Stimulated activated CD8-positive, alpha-beta memory T cell treated with anti-CD3 and anti-CD28 coated beads, Interleukin-12 subunit alpha, Interleukin-12 subunit beta, amount 100 ng/mL, for 24 hours (primary cell): ENCODE measurements at regions not wholly inside any gene's neighbourhood (a gene's known extent, or its start where the extent isn't known, plus 50 kb on each side); places are given as distances from the start of the nearest gene placed in this dataset.

Experiments used
- DNase-seq: peaks from one replicate; pipeline ENCODE4 v3.0.0-alpha.2; 2020; ENCODE audit errors: extremely low read depth

DNA sequence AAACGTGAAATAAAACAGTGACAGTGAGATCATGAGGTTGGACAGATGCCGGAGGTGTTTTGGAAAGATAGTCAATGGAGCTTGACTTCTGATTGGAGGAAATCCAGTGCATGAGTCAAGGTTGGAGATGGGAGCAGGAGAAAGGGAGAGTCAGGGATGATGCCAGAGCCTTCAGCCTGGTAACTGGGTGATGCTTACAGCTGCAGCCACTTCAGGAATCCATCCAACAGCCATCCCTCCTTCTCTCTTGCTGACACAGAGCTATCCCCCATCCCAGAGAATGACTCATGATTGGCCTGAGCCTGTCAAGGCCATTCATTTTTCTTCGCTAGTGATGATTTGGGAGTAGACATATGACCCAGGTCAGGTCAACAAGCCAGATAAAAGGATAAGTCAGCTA, 112.8 kb downstream of the SAMD5 start:
- DNase-seq = no peak

DNA sequence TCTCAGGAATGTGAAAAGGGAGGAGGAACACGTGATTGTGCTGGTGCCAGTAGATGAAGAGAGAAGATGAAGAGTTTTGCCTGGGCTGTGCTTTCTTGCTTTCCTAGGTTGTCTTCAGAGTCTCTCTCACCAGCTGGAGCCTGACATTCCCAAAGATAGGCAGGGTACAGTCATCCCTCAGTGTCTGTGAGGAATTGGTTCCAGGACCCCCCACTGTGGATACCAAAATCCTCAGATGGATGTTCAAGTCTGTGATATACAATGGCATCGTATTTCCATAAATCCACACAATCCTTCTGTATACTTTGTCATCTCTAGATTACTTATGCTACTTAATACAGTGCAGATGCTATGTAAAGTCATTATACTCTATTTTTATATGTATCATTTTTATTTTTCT, 113.5 kb downstream of the SAMD5 start:
- DNase-seq = no peak

DNA sequence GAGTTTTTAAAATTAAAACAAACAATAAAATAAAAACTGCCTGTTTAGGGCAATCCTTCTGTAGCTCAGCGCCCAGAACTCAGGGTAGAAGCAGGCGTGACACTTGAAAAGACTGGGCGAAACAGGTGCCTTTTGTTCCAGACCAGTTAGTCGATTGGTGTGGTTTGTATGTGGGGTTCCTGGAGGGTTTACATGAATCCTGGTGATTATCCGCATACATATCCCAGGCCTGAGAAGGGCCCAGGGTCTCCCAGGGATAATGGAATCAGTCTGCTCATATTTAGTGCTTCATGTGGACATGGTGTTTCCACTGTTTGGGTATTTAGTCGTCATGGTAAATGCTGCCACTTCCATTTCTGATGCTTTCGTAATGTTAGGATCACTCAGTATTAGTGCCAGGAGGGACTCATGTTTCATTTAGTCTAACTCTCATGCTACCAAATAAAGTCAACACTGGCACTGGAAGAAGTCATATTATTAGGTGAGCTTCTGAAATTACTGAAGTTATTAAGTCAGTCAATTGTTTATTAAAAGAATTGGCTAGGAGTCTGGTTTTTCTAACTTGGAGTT, 116.5 kb downstream of the SAMD5 start:
- no peak for DNase-seq

DNA sequence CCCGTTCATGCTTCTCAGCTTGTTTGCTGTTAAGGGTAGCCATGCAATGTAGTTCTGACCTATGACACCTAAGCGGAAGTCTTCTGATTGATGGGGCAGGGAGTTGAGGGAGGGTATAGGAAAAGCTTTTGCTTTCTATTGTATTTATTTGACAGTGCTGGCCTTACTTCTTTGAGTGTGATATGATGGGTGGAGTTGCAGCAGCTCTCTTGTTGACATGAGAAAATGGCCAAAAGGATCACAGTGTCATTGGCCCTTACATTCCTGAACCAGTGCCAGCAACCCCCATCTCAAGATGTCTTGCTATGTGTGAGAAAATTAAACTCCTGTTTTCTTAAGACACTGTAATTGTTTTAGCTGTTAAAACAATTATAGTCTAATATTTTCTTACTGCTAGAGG, 117.5 kb downstream of the SAMD5 start:
- DNase-seq = no peak

GRCh38 chr6:147627411-147627810, 118.9 kb downstream of the SAMD5 start:
- no peak for DNase-seq

GRCh38 chr6:147633191-147633590, 124.7 kb downstream of the SAMD5 start:
- no peak for DNase-seq

- no peak for DNase-seq
Observed at GRCh38 chr6:147637620-147638195, 129.2 kb downstream of the SAMD5 start.

DNA sequence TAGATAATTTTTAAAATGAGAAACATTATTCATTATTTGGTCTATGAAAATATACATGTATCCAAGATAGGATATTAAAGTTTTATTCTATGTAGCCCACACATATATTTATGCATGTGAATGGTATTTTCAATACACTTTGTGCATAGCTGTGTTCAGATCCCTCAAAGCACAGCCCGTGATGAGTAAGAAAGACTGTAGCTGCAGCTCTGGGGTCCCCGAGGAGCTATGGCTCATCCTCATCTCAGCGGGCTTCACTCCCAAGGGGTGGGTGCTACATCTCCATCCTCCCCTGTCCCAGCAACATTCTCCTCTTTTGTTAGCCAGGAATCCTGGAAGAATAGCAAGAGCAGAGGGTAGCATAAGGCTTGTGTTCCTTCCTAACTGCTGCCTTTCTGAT, 130.8 kb downstream of the SAMD5 start:
- no peak for DNase-seq

DNA sequence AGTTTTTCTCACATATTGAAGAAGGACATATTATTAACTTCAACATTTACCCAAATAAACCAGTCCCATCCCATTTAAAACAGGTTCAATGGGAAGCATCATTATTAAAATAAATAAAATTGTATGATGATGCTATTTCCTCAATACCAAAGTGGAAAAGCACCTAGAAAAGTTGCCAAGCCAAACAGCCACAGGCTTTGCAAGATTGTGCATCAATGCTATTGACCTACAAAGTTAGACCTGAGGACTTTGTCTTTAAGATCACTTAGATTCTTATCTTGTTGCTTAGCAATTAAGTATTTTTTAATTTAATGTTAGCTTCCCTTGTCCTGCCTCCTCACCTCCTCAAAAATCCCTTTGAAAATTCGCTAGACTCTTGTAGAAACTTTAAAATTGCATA, 132.1 kb downstream of the SAMD5 start:
- DNase-seq = no peak

DNA sequence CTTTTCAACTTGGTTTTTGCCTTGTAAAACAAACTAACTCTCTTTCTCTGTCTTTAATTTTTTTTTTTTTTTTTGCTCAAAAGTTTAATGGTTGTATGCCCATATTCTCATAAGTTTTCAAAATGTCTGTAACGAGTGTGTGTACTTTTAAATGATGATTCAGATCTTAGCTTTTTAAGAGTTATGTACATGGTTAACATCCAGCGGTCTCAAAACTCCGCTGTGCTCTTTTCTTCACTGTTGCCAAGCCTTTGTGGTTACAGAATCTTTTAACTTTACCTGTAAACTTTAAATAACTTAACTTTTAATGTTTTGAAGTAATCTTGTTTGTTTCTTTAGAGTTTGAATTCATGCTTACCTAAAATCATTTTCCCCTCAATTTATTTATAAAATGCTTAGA, 133.0 kb downstream of the SAMD5 start:
- no peak for DNase-seq

- DNase-seq = no peak
Observed at GRCh38 chr6:147642458-147642857, 134.0 kb downstream of the SAMD5 start.

- no peak for DNase-seq
Observed at GRCh38 chr6:147643341-147644200, 135.1 kb downstream of the SAMD5 start.

- no peak for DNase-seq
Observed at GRCh38 chr6:147648916-147649315, 140.4 kb downstream of the SAMD5 start.

DNA sequence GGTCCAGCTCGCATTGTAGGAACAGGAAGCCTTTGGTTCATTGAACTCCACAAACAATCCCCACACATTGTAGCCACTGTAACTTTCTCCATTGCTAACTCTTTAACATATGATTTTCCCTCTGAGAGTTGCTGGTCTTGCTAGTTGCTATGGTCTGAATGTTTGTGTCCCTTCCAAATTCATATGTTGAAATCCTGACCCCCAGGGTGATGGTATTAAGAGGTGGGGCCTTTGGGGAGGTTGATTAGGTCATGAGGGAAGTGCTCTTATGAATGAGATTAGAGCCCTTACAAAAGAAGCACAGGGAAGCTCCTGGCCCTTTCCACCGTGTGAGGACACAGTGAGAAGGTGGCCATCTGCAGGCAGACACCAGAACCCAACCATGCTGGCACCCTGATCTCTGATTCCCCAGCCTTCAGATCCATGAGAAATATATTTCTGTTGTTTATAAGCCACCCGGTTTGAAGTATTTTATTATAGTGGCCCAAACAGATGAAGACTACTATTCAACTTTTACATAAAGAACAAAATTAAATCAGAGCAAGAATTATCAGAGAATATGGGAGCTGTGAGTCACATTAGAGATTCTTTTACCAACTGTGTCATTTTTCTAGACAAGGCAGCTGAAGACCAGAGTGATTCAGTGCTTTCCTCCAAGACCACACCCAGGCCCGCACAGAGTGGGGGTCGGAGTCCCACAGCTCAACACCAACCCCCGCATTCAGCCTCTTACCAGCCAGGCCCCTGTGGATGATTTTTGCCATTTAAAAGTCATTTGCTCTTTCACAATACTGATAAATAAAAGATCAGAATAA, 143.0 kb downstream of the SAMD5 start:
- DNase-seq = no peak

DNA sequence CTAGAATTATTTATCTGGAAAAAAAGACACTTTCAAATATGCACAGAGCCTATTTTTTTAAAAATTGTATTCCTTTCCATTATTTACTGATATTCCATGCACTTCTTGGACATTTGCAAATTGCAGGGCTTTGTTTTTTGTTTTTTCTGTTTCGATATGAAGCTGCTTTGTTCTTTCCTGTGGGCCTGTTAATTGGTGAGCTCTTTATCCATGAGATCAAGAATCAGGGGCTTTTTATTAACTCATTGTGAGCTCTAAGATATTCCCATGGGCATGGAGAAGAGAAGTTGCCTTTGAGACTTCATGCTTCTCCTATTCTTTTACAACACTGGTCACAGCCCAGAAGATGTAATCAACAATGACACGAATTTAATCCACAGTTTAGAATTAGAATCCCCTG, 145.1 kb downstream of the SAMD5 start:
- DNase-seq = no peak

- no peak for DNase-seq
Observed at GRCh38 chr6:147654103-147654845, 145.8 kb downstream of the SAMD5 start.

- DNase-seq = no peak
Observed at GRCh38 chr6:147660334-147661311, 152.1 kb downstream of the SAMD5 start.

GRCh38 chr6:147662646-147663045, 154.2 kb downstream of the SAMD5 start:
- no peak for DNase-seq

- no peak for DNase-seq
Observed at GRCh38 chr6:147664092-147664491, 155.6 kb downstream of the SAMD5 start.

GRCh38 chr6:147666255-147666654, 157.8 kb downstream of the SAMD5 start:
- no peak for DNase-seq
